ENCODE measurements at regions not wholly inside any gene's neighbourhood (a gene's known extent, or its start where the extent isn't known, plus 50 kb on each side); places are given as distances from the start of the nearest gene placed in this dataset.

DNA sequence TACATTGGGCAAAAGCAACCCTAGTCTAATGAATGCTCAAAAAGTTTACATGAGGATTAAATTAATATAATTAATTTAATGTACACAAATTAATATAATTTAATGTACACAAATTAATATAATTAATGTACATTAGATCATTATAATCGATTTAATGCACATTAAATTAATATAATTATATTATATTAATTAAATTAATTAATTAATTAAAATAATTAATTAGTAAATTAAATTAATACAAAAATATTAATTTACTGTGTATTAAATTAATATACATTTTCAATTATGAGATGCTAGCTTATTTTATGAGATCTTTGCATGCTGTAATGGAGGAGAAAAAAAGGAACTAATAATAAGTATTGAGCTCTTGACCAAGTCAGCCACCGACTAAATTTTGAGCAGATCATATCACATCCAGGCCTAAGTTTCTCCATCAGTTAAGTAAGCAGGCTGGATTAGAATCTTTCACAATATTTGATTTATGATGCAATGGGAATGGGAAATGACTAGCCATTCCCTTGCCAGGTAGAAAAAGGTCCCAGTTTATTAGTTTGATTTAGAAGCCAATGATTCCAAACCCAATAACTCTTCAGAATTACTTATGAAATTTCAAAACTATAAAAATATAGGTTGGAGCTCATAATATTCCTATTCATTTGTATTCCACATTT lies 533.4 kb upstream of the GRIA1 start:
- no peak overlapping the region for H2AFZ ChIP-seq (ENCODE audit: insufficient read depth, low read depth, low read length, poor library complexity, severe bottlenecking)
- no peaks in the 10 kb centered on the region for H3K4me1 ChIP-seq (ENCODE audit: control insufficient read depth in 1 of 2, insufficient read depth in 2 of 2, low read length in 2 of 2)
- Mint-ChIP-seq H3K27ac (no peak overlapping the region), H3K4me3 (no peak overlapping the region), H3K4me1 (no peaks in the 10 kb centered on the region), H3K9me3 (peaks cover 0 to 6% (median 2%) of the 10 kb centered on the region in 7 donors), H3K36me3 (no peaks in the 10 kb centered on the region), H3K27me3 (ENCODE audit: low read depth in 3 of 3) (no peaks in the 10 kb centered on the region)
- H3K9me3 ChIP-seq (replicated peaks in 1 of 2; ENCODE audit: control insufficient read depth in 1 of 2, insufficient read depth in 1 of 2, low read length in 2 of 2), result peaks cover 0 to 9% of the 10 kb centered on the region in 2 donors
- no peak overlapping the region for H3K4me2 ChIP-seq (replicated peaks; ENCODE audit: extremely low read depth, low read length, poor library complexity, severe bottlenecking)
- intact Hi-C loops (cut with micrococcal nuclease), result no loop called here
- TF ChIP-seq CTCF (IDR thresholded peaks at IDR 0.05), result no peak
- DNase-seq, result no peak
- no peaks in the 10 kb centered on the region for H4K20me1 ChIP-seq (ENCODE audit: insufficient read depth, low read length)
- no peaks in the 10 kb centered on the region for H3K36me3 ChIP-seq (replicated peaks in 1 of 2; ENCODE audit: control insufficient read depth in 1 of 2, insufficient read depth in 2 of 2, low read length in 2 of 2)
- no peaks in the 10 kb centered on the region for H3K79me2 ChIP-seq (ENCODE audit: insufficient read depth, low read length)
- WGBS (ENCODE audit: insufficient coverage), result no CpG with 5 or more reads among the region's 2 CpGs
- no peak overlapping the region for H3K4me3 ChIP-seq (replicated peaks in 1 of 3; ENCODE audit: low read depth in 2 of 3, low read length in 3 of 3)
- no peaks in the 10 kb centered on the region for H3K27me3 ChIP-seq (ENCODE audit: control insufficient read depth in 2 of 2, insufficient read depth in 2 of 2, low read length in 2 of 2)
- no peak overlapping the region for H3K9ac ChIP-seq (ENCODE audit: insufficient read depth, low read length, poor library complexity, severe bottlenecking)
- no peak overlapping the region for H3K27ac ChIP-seq (ENCODE audit: low read depth in 1 of 2, low read length in 2 of 2)

- Mint-ChIP-seq H3K4me3 (no peak overlapping the region), H3K9me3 (peaks cover 0 to 17% (median 6%) of the 10 kb centered on the region in 7 donors), H3K27ac (no peak overlapping the region), H3K4me1 (no peaks in the 10 kb centered on the region), H3K36me3 (no peaks in the 10 kb centered on the region), H3K27me3 (ENCODE audit: low read depth in 3 of 3) (no peaks in the 10 kb centered on the region)
- Histone ChIP-seq H3K4me1 (ENCODE audit: control insufficient read depth in 1 of 2, insufficient read depth in 2 of 2, low read length in 2 of 2) (no peaks in the 10 kb centered on the region), H3K36me3 (replicated peaks in 1 of 2; ENCODE audit: control insufficient read depth in 1 of 2, insufficient read depth in 2 of 2, low read length in 2 of 2) (no peaks in the 10 kb centered on the region), H3K27me3 (ENCODE audit: control insufficient read depth in 2 of 2, insufficient read depth in 2 of 2, low read length in 2 of 2) (no peaks in the 10 kb centered on the region), H3K4me2 (replicated peaks; ENCODE audit: extremely low read depth, low read length, poor library complexity, severe bottlenecking) (no peak overlapping the region), H3K9ac (ENCODE audit: insufficient read depth, low read length, poor library complexity, severe bottlenecking) (no peak overlapping the region), H3K27ac (ENCODE audit: low read depth in 1 of 2, low read length in 2 of 2) (no peak overlapping the region), H2AFZ (ENCODE audit: insufficient read depth, low read depth, low read length, poor library complexity, severe bottlenecking) (no peak overlapping the region), H3K79me2 (ENCODE audit: insufficient read depth, low read length) (no peaks in the 10 kb centered on the region), H4K20me1 (ENCODE audit: insufficient read depth, low read length) (no peaks in the 10 kb centered on the region), H3K4me3 (replicated peaks in 1 of 3; ENCODE audit: low read depth in 2 of 3, low read length in 3 of 3) (no peak overlapping the region), H3K9me3 (replicated peaks in 1 of 2; ENCODE audit: control insufficient read depth in 1 of 2, insufficient read depth in 1 of 2, low read length in 2 of 2) (peaks cover 4 to 25% of the 10 kb centered on the region in 2 donors)
- no CpG with 5 or more reads among the region's 1 CpG for WGBS (ENCODE audit: insufficient coverage)
- no peak for DNase-seq
- TF ChIP-seq CTCF (IDR thresholded peaks at IDR 0.05), result no peak
- intact Hi-C loops (cut with micrococcal nuclease), result no loop called here
Observed at GRCh38 chr5:152978141-152978835, 512.2 kb upstream of the GRIA1 start.
